ENCODE measurements at regions not wholly inside any gene's neighbourhood (a gene's known extent, or its start where the extent isn't known, plus 50 kb on each side); places are given as distances from the start of the nearest gene placed in this dataset.
"Not testable (repeated sequence)": the region's sequence is repeated elsewhere in the genome, so short reads cannot be mapped to it uniquely, and the experiment has no call there.

DNA sequence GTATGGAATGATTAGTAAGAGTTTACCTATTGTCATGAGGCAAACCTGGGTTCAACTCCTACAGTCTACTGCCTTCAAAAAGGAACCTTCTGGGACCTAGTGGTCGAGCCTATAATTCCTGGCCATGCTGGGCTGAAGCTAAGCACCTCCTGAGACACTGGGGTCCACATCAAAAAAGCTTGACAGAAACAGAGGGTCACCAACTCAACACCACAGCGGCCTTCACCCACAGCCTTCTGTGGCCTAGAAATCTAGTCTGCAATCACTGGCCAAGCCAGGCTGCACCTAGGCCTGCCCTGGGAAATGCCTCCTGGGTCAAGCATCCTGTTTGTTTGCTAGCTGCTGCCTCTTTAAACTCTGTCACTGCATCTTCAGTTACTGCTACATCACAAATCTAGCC, 153.9 kb upstream of the C11orf58 start (continued):
- TF ChIP-seq ZSCAN20 (CRISPR knock-in tag; IDR thresholded peaks at IDR 0.05; ENCODE audit: borderline replicate concordance) = no peak
- TF ChIP-seq KDM2A (CRISPR knock-in tag; IDR thresholded peaks at IDR 0.05; ENCODE audit: borderline replicate concordance, low read depth) = no peak
- TF ChIP-seq MTF1 (CRISPR knock-in tag; IDR thresholded peaks at IDR 0.05) = no peak
- TF ChIP-seq ZSCAN9 (CRISPR knock-in tag; IDR thresholded peaks at IDR 0.05; ENCODE audit: borderline replicate concordance) = no peak

DNA sequence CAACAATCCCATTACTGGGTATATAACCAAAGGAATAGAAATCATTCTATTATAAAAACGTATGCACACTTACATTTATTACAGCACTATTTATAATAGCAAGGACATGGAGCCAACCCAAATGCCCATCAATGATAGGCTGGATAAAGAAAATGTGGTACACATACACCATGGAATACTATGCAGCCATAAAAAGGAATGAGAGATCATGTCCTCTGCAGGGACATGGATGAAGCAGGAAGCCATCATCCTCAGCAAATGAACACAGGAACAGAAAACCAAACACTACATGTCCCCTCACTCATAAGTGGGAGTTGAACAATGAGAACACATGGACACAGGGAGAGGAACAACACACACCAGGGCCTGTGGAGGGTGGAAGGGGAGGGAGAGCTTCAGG, 157.4 kb upstream of the C11orf58 start:
- FAIRE-seq; H3K4me1 ChIP-seq (ENCODE audit: insufficient read depth, low read length); in situ Hi-C loops (cut with HindIII; ENCODE audit: extremely low pct_ligation_motif_present, low pct_unique_long_range_greater_than_20kb); H3K4me3 ChIP-seq (replicated peaks in 1 of 3; ENCODE audit: insufficient read depth in 1 of 3, low read depth in 2 of 3, low read length in 3 of 3); CTCF ChIA-PET (ENCODE audit: low intra/inter-chr PET ratio, low total read pairs); H3K27ac ChIP-seq (ENCODE audit: extremely low read length, insufficient read depth, low read length); H3K9ac ChIP-seq (ENCODE audit: insufficient read depth, low read depth, low read length); H3K79me2 ChIP-seq (ENCODE audit: insufficient read depth, low read length); H3K9me3 ChIP-seq (ENCODE audit: low read length); H2AFZ ChIP-seq (ENCODE audit: low read length); DNase-seq (ENCODE audit: low spot score); intact Hi-C loops (cut with micrococcal nuclease; ENCODE audit: unreplicated experiment); POLR2A ChIA-PET; H4K20me1 ChIP-seq (ENCODE audit: insufficient read depth, low read length); H3K27me3 ChIP-seq (ENCODE audit: control insufficient read depth in 1 of 2, insufficient read depth in 2 of 2, low read length in 2 of 2); ATAC-seq; H3K36me3 ChIP-seq (replicated peaks in 1 of 2; ENCODE audit: control insufficient read depth in 1 of 2, insufficient read depth in 2 of 2, low read length in 2 of 2); BruUV-seq (replicated peaks); H3K4me2 ChIP-seq (ENCODE audit: low read depth, low read length): not testable (repeated sequence)
- 4% methylated on average over 1 of the region's 1 CpG for WGBS (ENCODE audit: low lambda C conversion rate)

- Histone ChIP-seq H3K27me3 (ENCODE audit: control insufficient read depth in 1 of 2, insufficient read depth in 2 of 2, low read length in 2 of 2) (no peaks in the 10 kb centered on the region), H3K9me3 (ENCODE audit: low read length) (no peaks in the 10 kb centered on the region), H2AFZ (ENCODE audit: low read length) (no peak overlapping the region), H4K20me1 (ENCODE audit: insufficient read depth, low read length) (no peaks in the 10 kb centered on the region), H3K79me2 (ENCODE audit: insufficient read depth, low read length) (no peaks in the 10 kb centered on the region), H3K4me1 (ENCODE audit: insufficient read depth, low read length) (no peaks in the 10 kb centered on the region), H3K36me3 (replicated peaks in 1 of 2; ENCODE audit: control insufficient read depth in 1 of 2, insufficient read depth in 2 of 2, low read length in 2 of 2) (no peaks in the 10 kb centered on the region), H3K4me2 (ENCODE audit: low read depth, low read length) (no peak overlapping the region), H3K9ac (ENCODE audit: insufficient read depth, low read depth, low read length) (no peak overlapping the region), H3K4me3 (replicated peaks in 1 of 3; ENCODE audit: insufficient read depth in 1 of 3, low read depth in 2 of 3, low read length in 3 of 3) (no peak overlapping the region), H3K27ac (ENCODE audit: extremely low read length, insufficient read depth, low read length) (no peak overlapping the region)
- no TSS peak for BruUV-seq (replicated peaks)
- FAIRE-seq = no peak
- in situ Hi-C loops (cut with HindIII; ENCODE audit: extremely low pct_ligation_motif_present, low pct_unique_long_range_greater_than_20kb) (no loop called here), intact Hi-C loops (cut with micrococcal nuclease; ENCODE audit: unreplicated experiment) (no loop called here)
- ChIA-PET CTCF (ENCODE audit: low intra/inter-chr PET ratio, low total read pairs) (no interaction called here), POLR2A (no interaction called here)
- no peak for ATAC-seq
- WGBS (ENCODE audit: low lambda C conversion rate) = 0% methylated on average over 1 of the region's 1 CpG
- no peak for DNase-seq (ENCODE audit: low spot score)
- TF ChIP-seq, protein P1, sequence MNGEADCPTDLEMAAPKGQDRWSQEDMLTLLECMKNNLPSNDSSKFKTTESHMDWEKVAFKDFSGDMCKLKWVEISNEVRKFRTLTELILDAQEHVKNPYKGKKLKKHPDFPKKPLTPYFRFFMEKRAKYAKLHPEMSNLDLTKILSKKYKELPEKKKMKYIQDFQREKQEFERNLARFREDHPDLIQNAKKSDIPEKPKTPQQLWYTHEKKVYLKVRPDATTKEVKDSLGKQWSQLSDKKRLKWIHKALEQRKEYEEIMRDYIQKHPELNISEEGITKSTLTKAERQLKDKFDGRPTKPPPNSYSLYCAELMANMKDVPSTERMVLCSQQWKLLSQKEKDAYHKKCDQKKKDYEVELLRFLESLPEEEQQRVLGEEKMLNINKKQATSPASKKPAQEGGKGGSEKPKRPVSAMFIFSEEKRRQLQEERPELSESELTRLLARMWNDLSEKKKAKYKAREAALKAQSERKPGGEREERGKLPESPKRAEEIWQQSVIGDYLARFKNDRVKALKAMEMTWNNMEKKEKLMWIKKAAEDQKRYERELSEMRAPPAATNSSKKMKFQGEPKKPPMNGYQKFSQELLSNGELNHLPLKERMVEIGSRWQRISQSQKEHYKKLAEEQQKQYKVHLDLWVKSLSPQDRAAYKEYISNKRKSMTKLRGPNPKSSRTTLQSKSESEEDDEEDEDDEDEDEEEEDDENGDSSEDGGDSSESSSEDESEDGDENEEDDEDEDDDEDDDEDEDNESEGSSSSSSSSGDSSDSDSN (CRISPR knock-in tag; IDR thresholded peaks at IDR 0.05) = no peak
- TF ChIP-seq ATF7 (IDR thresholded peaks at IDR 0.05) (peak; percentile 72), ATF7 (CRISPR knock-in tag; IDR thresholded peaks at IDR 0.05) (no peak)
Measured at GRCh38 chr11:16577490-16577889, 161.0 kb upstream of the C11orf58 start.

GRCh38 chr11:16574889-16575288, 163.6 kb upstream of the C11orf58 start:
- BruUV-seq (replicated peaks); H3K9me3 ChIP-seq (ENCODE audit: low read length); H3K27me3 ChIP-seq (ENCODE audit: control insufficient read depth in 1 of 2, insufficient read depth in 2 of 2, low read length in 2 of 2); H3K9ac ChIP-seq (ENCODE audit: insufficient read depth, low read depth, low read length); FAIRE-seq; H3K27ac ChIP-seq (ENCODE audit: extremely low read length, insufficient read depth, low read length); H2AFZ ChIP-seq (ENCODE audit: low read length); intact Hi-C loops (cut with micrococcal nuclease; ENCODE audit: unreplicated experiment); ATAC-seq; H3K36me3 ChIP-seq (replicated peaks in 1 of 2; ENCODE audit: control insufficient read depth in 1 of 2, insufficient read depth in 2 of 2, low read length in 2 of 2); H4K20me1 ChIP-seq (ENCODE audit: insufficient read depth, low read length); CTCF ChIA-PET (ENCODE audit: low intra/inter-chr PET ratio, low total read pairs); H3K4me2 ChIP-seq (ENCODE audit: low read depth, low read length); POLR2A ChIA-PET; H3K4me3 ChIP-seq (replicated peaks in 1 of 3; ENCODE audit: insufficient read depth in 1 of 3, low read depth in 2 of 3, low read length in 3 of 3); H3K4me1 ChIP-seq (ENCODE audit: insufficient read depth, low read length); H3K79me2 ChIP-seq (ENCODE audit: insufficient read depth, low read length); in situ Hi-C loops (cut with HindIII; ENCODE audit: extremely low pct_ligation_motif_present, low pct_unique_long_range_greater_than_20kb); DNase-seq (ENCODE audit: low spot score): not testable (repeated sequence)
- 3% methylated on average over 2 of the region's 2 CpGs for WGBS (ENCODE audit: low lambda C conversion rate)
